Suprapubic skin (tissue), 4 donors: ENCODE measurements at regions not wholly inside any gene's neighbourhood (a gene's known extent, or its start where the extent isn't known, plus 50 kb on each side); places are given as distances from the start of the nearest gene placed in this dataset.
A peak's percentile ranks its signal among the peaks of the same experiment; 100 is the strongest.
"Not testable (repeated sequence)": the region's sequence is repeated elsewhere in the genome, so short reads cannot be mapped to it uniquely, and the experiment has no call there.

Experiments
- DNase-seq, 2 donors: peaks; one replicate each; pipeline ENCODE4 v3.0.0-alpha.2; 2019; ENCODE audit warnings: low spot score in 2 of 2
- H3K27ac ChIP-seq: fragments of 200-600 bp; sonication (generic); one replicate; pipeline ENCODE4 v1.5.1; 2019
- H3K27me3 ChIP-seq: fragments of 200-600 bp; sonication (generic); one replicate; pipeline ENCODE4 v1.5.1; 2019
- H3K36me3 ChIP-seq: fragments of 200-600 bp; sonication (generic); one replicate; pipeline ENCODE4 v1.5.1; 2019
- H3K4me1 ChIP-seq: fragments of 200-600 bp; sonication (generic); one replicate; pipeline ENCODE4 v1.5.1; 2019
- H3K4me3 ChIP-seq: fragments of 200-600 bp; sonication (generic); one replicate; pipeline ENCODE4 v1.5.1; 2019; ENCODE audit warnings: mild to moderate bottlenecking
- H3K9me3 ChIP-seq: fragments of 200-600 bp; sonication (generic); one replicate; pipeline ENCODE4 v1.5.1; 2019
- CTCF ChIP-seq, 2 donors: fragments of 200-600 bp in 1 of 2; fragments of 450-650 bp in 1 of 2; sonication (generic) in 1 of 2; IDR thresholded peaks; one replicate each; pipeline ENCODE4 v1.5.1; 2016 to 2019; ENCODE audit warnings: antibody characterized with exemption in 2 of 2, mild to moderate bottlenecking in 1 of 2, moderate library complexity in 1 of 2
- WGBS: methylation state at CpG from one replicate; pipeline ENCODE4 v1.1.5; 2018; 5-methylcytosine and 5-hydroxymethylcytosine counted together

- not testable (repeated sequence) for H3K4me1 ChIP-seq, H3K27ac ChIP-seq, H3K9me3 ChIP-seq, H3K4me3 ChIP-seq, H3K36me3 ChIP-seq, H3K27me3 ChIP-seq, DNase-seq
- WGBS, result 90% methylated on average over 9 of the region's 10 CpGs
Observed at GRCh38 chr21:13985865-13986863, 224.6 kb downstream of the LIPI start.

GRCh38 chr21:13985137-13985864 lies 225.5 kb downstream of the LIPI start:
- H3K4me1 ChIP-seq, H3K9me3 ChIP-seq, DNase-seq, H3K4me3 ChIP-seq, H3K27me3 ChIP-seq, H3K36me3 ChIP-seq, H3K27ac ChIP-seq: not testable (repeated sequence)
- 80% methylated on average over 9 of the region's 9 CpGs for WGBS

GRCh38 chr21:13984728-13985127 lies 226.0 kb downstream of the LIPI start:
- H3K9me3 ChIP-seq, H3K4me1 ChIP-seq, H3K27me3 ChIP-seq, H3K27ac ChIP-seq, H3K4me3 ChIP-seq, H3K36me3 ChIP-seq: not testable (repeated sequence)
- DNase-seq, result peak in 1 of 2 donors; percentile 48
- 100% methylated on average over 1 of the region's 5 CpGs for WGBS

GRCh38 chr21:13981176-13982087 lies 229.3 kb downstream of the LIPI start:
- not testable (repeated sequence) for DNase-seq, H3K36me3 ChIP-seq
- 89% methylated on average over 21 of the region's 48 CpGs for WGBS

GRCh38 chr21:13980115-13980662 lies 230.6 kb downstream of the LIPI start:
- peak; percentile 48 to 78 for DNase-seq
- H3K27me3 ChIP-seq, H3K36me3 ChIP-seq, H3K9me3 ChIP-seq, H3K27ac ChIP-seq, H3K4me1 ChIP-seq: not testable (repeated sequence)
- peak in 1 of 2 donors; percentile 25 for TF ChIP-seq CTCF (IDR thresholded peaks at IDR 0.05)
- H3K4me3 ChIP-seq, result peak overlapping the region; percentile 37
- WGBS, result 20% methylated on average over 1 of the region's 42 CpGs

More at GRCh38 chr21:13981176-13982087, 229.3 kb downstream of the LIPI start:
- not testable (repeated sequence) for H3K27ac ChIP-seq, H3K4me3 ChIP-seq, H3K4me1 ChIP-seq, H3K27me3 ChIP-seq, H3K9me3 ChIP-seq

- not testable (repeated sequence) for H3K27me3 ChIP-seq, H3K36me3 ChIP-seq, H3K27ac ChIP-seq, H3K4me1 ChIP-seq, H3K9me3 ChIP-seq
- 50% methylated on average over 14 of the region's 26 CpGs for WGBS
- peak in 1 of 2 donors; percentile 74 for DNase-seq
- H3K4me3 ChIP-seq, result peak overlapping the region; percentile 37
Observed at GRCh38 chr21:13979608-13980007, 231.1 kb downstream of the LIPI start.

GRCh38 chr21:13974582-13974981 lies 236.2 kb downstream of the LIPI start:
- not testable (repeated sequence) for H3K27ac ChIP-seq, H3K9me3 ChIP-seq, H3K36me3 ChIP-seq, H3K4me3 ChIP-seq, H3K27me3 ChIP-seq, H3K4me1 ChIP-seq, DNase-seq

- 38% methylated on average over 3 of the region's 3 CpGs for WGBS
Observed at GRCh38 chr21:13969853-13970252, 240.9 kb downstream of the LIPI start.

GRCh38 chr21:13969002-13969401 lies 241.8 kb downstream of the LIPI start:
- H3K4me1 ChIP-seq, H3K9me3 ChIP-seq, H3K27ac ChIP-seq, H3K36me3 ChIP-seq, H3K27me3 ChIP-seq, DNase-seq, H3K4me3 ChIP-seq: not testable (repeated sequence)
- 65% methylated on average over 2 of the region's 2 CpGs for WGBS

More at GRCh38 chr21:13969853-13970252, 240.9 kb downstream of the LIPI start:
- not testable (repeated sequence) for H3K4me3 ChIP-seq, H3K9me3 ChIP-seq, H3K27me3 ChIP-seq, DNase-seq, H3K36me3 ChIP-seq, H3K4me1 ChIP-seq, H3K27ac ChIP-seq

- H3K27me3 ChIP-seq, H3K27ac ChIP-seq, DNase-seq, H3K4me1 ChIP-seq, H3K9me3 ChIP-seq, H3K36me3 ChIP-seq, H3K4me3 ChIP-seq: not testable (repeated sequence)
- WGBS, result 76% methylated on average over 3 of the region's 3 CpGs
Observed at GRCh38 chr21:13963259-13963658, 247.5 kb downstream of the LIPI start.
